ENCODE measurements at regions not wholly inside any gene's neighbourhood (a gene's known extent, or its start where the extent isn't known, plus 50 kb on each side); places are given as distances from the start of the nearest gene placed in this dataset.
"Not testable (repeated sequence)": the region's sequence is repeated elsewhere in the genome, so short reads cannot be mapped to it uniquely, and the experiment has no call there.

GRCh38 chr2:176924909-176925534 lies 287.6 kb upstream of the HNRNPA3 start:
- Histone ChIP-seq H3K36me3 (replicated peaks) (no peaks in the 10 kb centered on the region), H3K27me3 (replicated peaks) (no peaks in the 10 kb centered on the region), H3K27ac (no peak overlapping the region), H3K4me3 (ENCODE audit: low read depth, low read length) (no peak overlapping the region)
- in situ Hi-C loops (cut with HindIII; ENCODE audit: low pct_ligation_motif_present, low sequenced_read_pairs): no loop called here
- DNase-seq: no peak
- TF ChIP-seq, protein P1, sequence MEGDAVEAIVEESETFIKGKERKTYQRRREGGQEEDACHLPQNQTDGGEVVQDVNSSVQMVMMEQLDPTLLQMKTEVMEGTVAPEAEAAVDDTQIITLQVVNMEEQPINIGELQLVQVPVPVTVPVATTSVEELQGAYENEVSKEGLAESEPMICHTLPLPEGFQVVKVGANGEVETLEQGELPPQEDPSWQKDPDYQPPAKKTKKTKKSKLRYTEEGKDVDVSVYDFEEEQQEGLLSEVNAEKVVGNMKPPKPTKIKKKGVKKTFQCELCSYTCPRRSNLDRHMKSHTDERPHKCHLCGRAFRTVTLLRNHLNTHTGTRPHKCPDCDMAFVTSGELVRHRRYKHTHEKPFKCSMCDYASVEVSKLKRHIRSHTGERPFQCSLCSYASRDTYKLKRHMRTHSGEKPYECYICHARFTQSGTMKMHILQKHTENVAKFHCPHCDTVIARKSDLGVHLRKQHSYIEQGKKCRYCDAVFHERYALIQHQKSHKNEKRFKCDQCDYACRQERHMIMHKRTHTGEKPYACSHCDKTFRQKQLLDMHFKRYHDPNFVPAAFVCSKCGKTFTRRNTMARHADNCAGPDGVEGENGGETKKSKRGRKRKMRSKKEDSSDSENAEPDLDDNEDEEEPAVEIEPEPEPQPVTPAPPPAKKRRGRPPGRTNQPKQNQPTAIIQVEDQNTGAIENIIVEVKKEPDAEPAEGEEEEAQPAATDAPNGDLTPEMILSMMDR (IDR thresholded peaks at IDR 0.05; ENCODE audit: low read depth, low read length, missing control alignments): no peak

- H3K4me3 ChIP-seq (ENCODE audit: low read depth, low read length): no peak overlapping the region
- no peak overlapping the region for H3K27ac ChIP-seq
- no peaks in the 10 kb centered on the region for H3K36me3 ChIP-seq (replicated peaks)
- in situ Hi-C loops (cut with HindIII; ENCODE audit: low pct_ligation_motif_present, low sequenced_read_pairs): no loop called here
- H3K27me3 ChIP-seq (replicated peaks): no peaks in the 10 kb centered on the region
- DNase-seq: no peak
- TF ChIP-seq, protein P1 (IDR thresholded peaks at IDR 0.05; ENCODE audit: low read depth, low read length, missing control alignments): no peak
These were observed 286.1 kb upstream of the HNRNPA3 start for GRCh38 chr2:176926453-176926852.

GRCh38 chr2:176929387-176929786 lies 283.2 kb upstream of the HNRNPA3 start:
- DNase-seq; H3K27ac ChIP-seq; H3K27me3 ChIP-seq (replicated peaks); H3K36me3 ChIP-seq (replicated peaks); H3K4me3 ChIP-seq (ENCODE audit: low read depth, low read length); in situ Hi-C loops (cut with HindIII; ENCODE audit: low pct_ligation_motif_present, low sequenced_read_pairs): not testable (repeated sequence)

DNA sequence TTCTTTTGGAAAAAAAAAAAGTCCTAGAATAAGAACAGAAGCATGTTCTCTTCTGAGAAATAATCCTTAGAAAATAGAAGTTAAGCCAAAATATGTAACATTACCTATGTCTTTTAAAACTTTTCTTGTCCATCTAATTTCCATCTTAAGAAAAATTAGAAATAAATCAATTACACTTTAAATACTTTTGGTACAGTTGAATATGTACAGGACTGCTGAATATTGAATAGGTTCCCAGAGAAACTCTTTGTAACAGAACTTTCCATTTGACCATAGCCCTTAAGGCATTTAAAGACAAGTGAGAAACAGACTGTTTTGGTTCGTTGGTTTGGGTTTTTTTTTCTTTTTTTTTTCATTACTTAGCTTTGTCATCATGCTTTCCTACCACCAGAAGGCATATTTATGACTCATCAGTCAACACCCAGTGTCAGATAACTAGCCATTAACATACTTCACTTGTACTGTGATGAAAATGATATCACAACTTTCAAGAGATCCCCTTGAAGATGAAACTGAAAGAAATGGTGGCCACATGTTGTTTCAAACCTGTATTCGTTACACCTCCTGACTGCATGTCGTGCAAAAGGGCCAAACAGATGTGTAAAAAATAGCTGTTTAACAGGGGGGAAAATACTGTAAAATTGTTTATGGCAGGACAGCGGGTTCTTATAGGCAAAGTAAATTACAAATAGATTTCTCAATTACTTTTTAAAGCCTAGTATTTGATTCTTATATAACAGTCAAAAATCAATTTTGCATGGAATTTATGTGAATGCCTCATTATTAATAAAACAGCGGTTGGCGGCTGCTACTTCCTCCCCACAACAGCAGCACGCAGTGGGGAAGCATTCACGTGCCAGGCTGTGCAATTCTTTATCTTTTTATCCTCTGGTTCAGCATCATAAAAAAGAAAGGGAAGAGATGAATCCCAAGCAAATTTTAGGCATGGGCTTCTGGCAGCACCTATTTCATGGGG lies 280.7 kb upstream of the HNRNPA3 start:
- no peaks in the 10 kb centered on the region for H3K36me3 ChIP-seq (replicated peaks)
- TF ChIP-seq, protein P1 (IDR thresholded peaks at IDR 0.05; ENCODE audit: low read depth, low read length, missing control alignments): no peak
- in situ Hi-C loops (cut with HindIII; ENCODE audit: low pct_ligation_motif_present, low sequenced_read_pairs): no loop called here
- no peak overlapping the region for H3K4me3 ChIP-seq (ENCODE audit: low read depth, low read length)
- H3K27ac ChIP-seq: no peak overlapping the region
- H3K27me3 ChIP-seq (replicated peaks): no peaks in the 10 kb centered on the region
- no peak for DNase-seq

DNA sequence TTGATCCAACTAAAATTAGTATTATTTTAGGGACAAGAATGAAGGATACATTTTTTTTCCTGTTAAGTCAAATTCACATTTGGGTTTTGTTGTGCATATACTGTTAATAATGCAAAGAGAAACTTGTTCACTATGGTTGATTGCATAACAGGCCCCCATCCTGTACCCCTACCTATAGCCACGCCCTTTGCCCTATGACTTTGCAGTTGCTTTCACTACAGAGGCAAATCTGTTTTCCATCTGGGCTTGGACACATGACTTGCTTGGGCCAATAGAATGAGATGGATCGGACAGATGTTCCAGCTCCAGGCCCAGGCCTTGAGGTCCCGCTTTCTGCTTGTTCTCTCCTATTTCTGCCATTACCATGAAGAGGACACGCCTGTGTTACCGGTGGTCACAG lies 278.5 kb upstream of the HNRNPA3 start:
- Histone ChIP-seq H3K27ac (no peak overlapping the region), H3K4me3 (ENCODE audit: low read depth, low read length) (no peak overlapping the region), H3K27me3 (replicated peaks) (no peaks in the 10 kb centered on the region), H3K36me3 (replicated peaks) (no peaks in the 10 kb centered on the region)
- DNase-seq: no peak
- in situ Hi-C loops (cut with HindIII; ENCODE audit: low pct_ligation_motif_present, low sequenced_read_pairs): no loop called here
- TF ChIP-seq, protein P1 (IDR thresholded peaks at IDR 0.05; ENCODE audit: low read depth, low read length, missing control alignments): no peak

DNA sequence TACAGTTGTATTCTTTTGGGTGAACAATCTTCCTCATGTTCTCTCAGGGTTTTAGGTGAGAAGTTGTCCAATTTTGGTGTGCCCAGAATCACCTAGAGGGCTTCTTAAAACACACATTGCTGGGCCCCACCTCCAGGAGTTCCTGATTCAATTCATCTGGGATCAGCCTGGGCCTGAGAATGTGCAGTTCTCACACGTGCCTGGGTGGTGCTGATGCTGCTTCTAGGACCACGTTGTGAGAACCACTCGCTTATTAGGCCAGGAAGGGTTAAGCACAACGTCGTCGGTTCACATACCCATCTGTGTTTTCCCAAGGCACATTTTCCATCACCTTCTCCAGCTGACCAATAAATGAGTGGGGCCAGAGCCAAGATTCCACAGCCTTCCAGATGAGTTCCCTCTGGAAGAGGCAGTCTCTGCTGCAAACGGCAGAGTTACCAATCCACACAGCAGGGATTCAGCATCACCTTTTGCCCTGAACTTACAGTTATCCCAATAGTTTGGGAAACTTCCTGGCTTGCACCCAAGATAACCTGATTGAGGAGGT lies 277.7 kb upstream of the HNRNPA3 start:
- H3K36me3 ChIP-seq (replicated peaks): no peaks in the 10 kb centered on the region
- TF ChIP-seq, protein P1 (IDR thresholded peaks at IDR 0.05; ENCODE audit: low read depth, low read length, missing control alignments): no peak
- no peaks in the 10 kb centered on the region for H3K27me3 ChIP-seq (replicated peaks)
- H3K27ac ChIP-seq: no peak overlapping the region
- no peak overlapping the region for H3K4me3 ChIP-seq (ENCODE audit: low read depth, low read length)
- in situ Hi-C loops (cut with HindIII; ENCODE audit: low pct_ligation_motif_present, low sequenced_read_pairs): no loop called here
- no peak for DNase-seq
